ENCODE measurements at regions not wholly inside any gene's neighbourhood (a gene's known extent, or its start where the extent isn't known, plus 50 kb on each side); places are given as distances from the start of the nearest gene placed in this dataset.
"Not testable (repeated sequence)": the region's sequence is repeated elsewhere in the genome, so short reads cannot be mapped to it uniquely, and the experiment has no call there.

GRCh38 chr21:35512346-35512745, 463.2 kb upstream of the RUNX1 start:
- DNase-seq: no peak

GRCh38 chr21:35511696-35512162, 462.6 kb upstream of the RUNX1 start:
- no peak for DNase-seq

- DNase-seq: no peak
Observed at GRCh38 chr21:35510957-35511695, 462.0 kb upstream of the RUNX1 start.

- no peak for DNase-seq
Observed at GRCh38 chr21:35510294-35510693, 461.2 kb upstream of the RUNX1 start.

GRCh38 chr21:35509001-35509704, 460.1 kb upstream of the RUNX1 start:
- DNase-seq: no peak

GRCh38 chr21:35508139-35508888, 459.2 kb upstream of the RUNX1 start:
- peak; percentile 54 for DNase-seq

- DNase-seq: no peak
Observed at GRCh38 chr21:35507181-35507759, 458.2 kb upstream of the RUNX1 start.

- no peak for DNase-seq
Observed at GRCh38 chr21:35506771-35507170, 457.7 kb upstream of the RUNX1 start.

- no peak for DNase-seq
Observed at GRCh38 chr21:35506352-35506751, 457.2 kb upstream of the RUNX1 start.

GRCh38 chr21:35504951-35505466, 455.9 kb upstream of the RUNX1 start:
- no peak for DNase-seq

- DNase-seq: no peak
Observed at GRCh38 chr21:35504277-35504676, 455.2 kb upstream of the RUNX1 start.

- peak; percentile 39 for DNase-seq
Observed at GRCh38 chr21:35503671-35504070, 454.6 kb upstream of the RUNX1 start.

GRCh38 chr21:35502821-35503220, 453.7 kb upstream of the RUNX1 start:
- DNase-seq: no peak

- not testable (repeated sequence) for DNase-seq
Observed at GRCh38 chr21:35497522-35497921, 448.4 kb upstream of the RUNX1 start.

GRCh38 chr21:35491920-35492678, 443.0 kb upstream of the RUNX1 start:
- DNase-seq: no peak

GRCh38 chr21:35491114-35491513, 442.0 kb upstream of the RUNX1 start:
- DNase-seq: no peak

- peak; percentile 73 for DNase-seq
Observed at GRCh38 chr21:35489389-35489980, 440.4 kb upstream of the RUNX1 start.

- no peak for DNase-seq
Observed at GRCh38 chr21:35488946-35489345, 439.8 kb upstream of the RUNX1 start.

GRCh38 chr21:35485364-35485763, 436.3 kb upstream of the RUNX1 start:
- no peak for DNase-seq

GRCh38 chr21:35484851-35485250, 435.7 kb upstream of the RUNX1 start:
- DNase-seq: no peak

GRCh38 chr21:35484032-35484431, 434.9 kb upstream of the RUNX1 start:
- no peak for DNase-seq
